ENCODE measurements at regions not wholly inside any gene's neighbourhood (a gene's known extent, or its start where the extent isn't known, plus 50 kb on each side); places are given as distances from the start of the nearest gene placed in this dataset.

DNA sequence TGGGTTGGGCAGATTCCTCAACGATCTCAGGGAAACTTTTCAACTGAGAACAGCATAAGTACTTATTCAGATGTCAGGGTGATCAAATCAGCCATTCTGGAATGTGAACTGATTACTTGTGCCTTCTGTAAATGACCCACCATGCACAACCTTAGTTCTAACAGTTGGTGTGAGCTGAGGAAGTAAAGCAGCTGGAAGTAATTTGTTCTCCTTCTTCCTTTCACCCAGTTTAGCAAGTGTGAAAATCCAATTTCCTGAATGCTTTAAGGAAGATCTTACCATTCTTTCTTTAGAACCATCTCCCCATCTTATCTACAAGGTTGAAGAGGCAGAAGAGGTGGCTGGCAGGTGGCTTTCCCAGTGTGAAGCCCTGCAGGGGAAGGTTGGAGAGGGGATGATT, 781.6 kb downstream of the ETS1 start:
- Histone ChIP-seq H3K4me3 (no peak overlapping the region), H3K4me1 (no peaks in the 10 kb centered on the region), H3K9me3 (no peaks in the 10 kb centered on the region), H3K36me3 (no peaks in the 10 kb centered on the region), H3K27ac (no peak overlapping the region), H3K27me3 (no peaks in the 10 kb centered on the region)
- intact Hi-C loops (cut with DNase I): no loop called here
- DNase-seq (no peak), ATAC-seq (no peak)
- TF ChIP-seq, protein P1, sequence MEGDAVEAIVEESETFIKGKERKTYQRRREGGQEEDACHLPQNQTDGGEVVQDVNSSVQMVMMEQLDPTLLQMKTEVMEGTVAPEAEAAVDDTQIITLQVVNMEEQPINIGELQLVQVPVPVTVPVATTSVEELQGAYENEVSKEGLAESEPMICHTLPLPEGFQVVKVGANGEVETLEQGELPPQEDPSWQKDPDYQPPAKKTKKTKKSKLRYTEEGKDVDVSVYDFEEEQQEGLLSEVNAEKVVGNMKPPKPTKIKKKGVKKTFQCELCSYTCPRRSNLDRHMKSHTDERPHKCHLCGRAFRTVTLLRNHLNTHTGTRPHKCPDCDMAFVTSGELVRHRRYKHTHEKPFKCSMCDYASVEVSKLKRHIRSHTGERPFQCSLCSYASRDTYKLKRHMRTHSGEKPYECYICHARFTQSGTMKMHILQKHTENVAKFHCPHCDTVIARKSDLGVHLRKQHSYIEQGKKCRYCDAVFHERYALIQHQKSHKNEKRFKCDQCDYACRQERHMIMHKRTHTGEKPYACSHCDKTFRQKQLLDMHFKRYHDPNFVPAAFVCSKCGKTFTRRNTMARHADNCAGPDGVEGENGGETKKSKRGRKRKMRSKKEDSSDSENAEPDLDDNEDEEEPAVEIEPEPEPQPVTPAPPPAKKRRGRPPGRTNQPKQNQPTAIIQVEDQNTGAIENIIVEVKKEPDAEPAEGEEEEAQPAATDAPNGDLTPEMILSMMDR (IDR thresholded peaks at IDR 0.05): no peak

DNA sequence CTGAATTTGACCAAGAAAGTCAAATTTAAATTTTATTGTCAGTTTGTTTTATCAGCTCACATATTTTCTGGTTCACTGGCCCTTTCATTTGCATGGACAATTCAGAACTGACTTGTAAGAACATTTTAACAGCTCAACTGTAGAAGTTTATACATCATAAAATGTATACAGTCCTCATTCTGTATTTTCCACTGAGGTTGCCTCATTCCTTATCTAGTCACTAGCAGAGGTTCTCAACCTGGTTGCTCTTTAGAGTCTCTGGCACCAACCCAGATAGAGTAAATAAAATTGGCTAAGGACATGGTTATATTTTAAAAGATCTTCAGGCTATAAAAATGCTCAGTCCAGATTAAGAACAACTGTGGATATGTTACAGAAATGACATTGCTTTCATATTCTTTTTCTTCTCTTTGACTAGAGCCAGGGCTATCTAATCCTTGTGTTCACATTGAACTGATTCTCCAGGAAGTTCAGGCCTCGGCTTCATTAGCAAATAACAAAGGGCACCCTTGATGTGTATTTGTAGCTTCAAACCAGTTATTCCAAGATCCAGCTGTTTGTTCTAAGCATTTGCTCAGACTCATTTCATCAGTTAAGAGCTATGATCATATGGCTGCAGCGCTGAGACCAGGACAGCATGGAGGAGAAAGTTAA, 782.5 kb downstream of the ETS1 start:
- no peaks in the 10 kb centered on the region for H3K36me3 ChIP-seq
- no peaks in the 10 kb centered on the region for H3K9me3 ChIP-seq
- no peak for ATAC-seq
- no peaks in the 10 kb centered on the region for H3K4me1 ChIP-seq
- intact Hi-C loops (cut with DNase I): no loop called here
- TF ChIP-seq, protein P1 (IDR thresholded peaks at IDR 0.05): no peak
- no peak overlapping the region for H3K27ac ChIP-seq
- DNase-seq: no peak
- no peaks in the 10 kb centered on the region for H3K27me3 ChIP-seq
- no peak overlapping the region for H3K4me3 ChIP-seq

DNA sequence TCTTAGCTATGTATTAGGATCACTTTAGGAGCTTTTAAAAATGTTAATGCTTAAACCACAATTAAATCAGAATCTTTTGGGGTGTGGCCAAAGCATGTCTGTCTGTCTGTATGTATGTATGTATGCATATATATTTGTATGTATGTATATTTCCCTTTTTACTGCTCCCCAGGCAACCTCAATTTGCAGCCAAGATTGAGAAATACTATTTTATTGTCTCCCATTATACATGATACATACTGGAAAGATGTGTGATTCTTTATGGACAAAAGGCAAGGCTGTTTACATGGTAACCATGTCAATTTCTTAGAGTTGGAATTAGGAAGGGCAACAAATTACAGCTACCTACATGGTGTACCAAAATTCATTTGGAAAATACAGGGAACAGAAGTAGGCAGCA, 783.6 kb downstream of the ETS1 start:
- no peaks in the 10 kb centered on the region for H3K9me3 ChIP-seq
- H3K27me3 ChIP-seq: no peaks in the 10 kb centered on the region
- H3K36me3 ChIP-seq: no peaks in the 10 kb centered on the region
- ATAC-seq (no peak), DNase-seq (no peak)
- H3K4me3 ChIP-seq: no peak overlapping the region
- TF ChIP-seq, protein P1 (IDR thresholded peaks at IDR 0.05): no peak
- H3K4me1 ChIP-seq: no peaks in the 10 kb centered on the region
- H3K27ac ChIP-seq: no peak overlapping the region
- intact Hi-C loops (cut with DNase I): no loop called here

DNA sequence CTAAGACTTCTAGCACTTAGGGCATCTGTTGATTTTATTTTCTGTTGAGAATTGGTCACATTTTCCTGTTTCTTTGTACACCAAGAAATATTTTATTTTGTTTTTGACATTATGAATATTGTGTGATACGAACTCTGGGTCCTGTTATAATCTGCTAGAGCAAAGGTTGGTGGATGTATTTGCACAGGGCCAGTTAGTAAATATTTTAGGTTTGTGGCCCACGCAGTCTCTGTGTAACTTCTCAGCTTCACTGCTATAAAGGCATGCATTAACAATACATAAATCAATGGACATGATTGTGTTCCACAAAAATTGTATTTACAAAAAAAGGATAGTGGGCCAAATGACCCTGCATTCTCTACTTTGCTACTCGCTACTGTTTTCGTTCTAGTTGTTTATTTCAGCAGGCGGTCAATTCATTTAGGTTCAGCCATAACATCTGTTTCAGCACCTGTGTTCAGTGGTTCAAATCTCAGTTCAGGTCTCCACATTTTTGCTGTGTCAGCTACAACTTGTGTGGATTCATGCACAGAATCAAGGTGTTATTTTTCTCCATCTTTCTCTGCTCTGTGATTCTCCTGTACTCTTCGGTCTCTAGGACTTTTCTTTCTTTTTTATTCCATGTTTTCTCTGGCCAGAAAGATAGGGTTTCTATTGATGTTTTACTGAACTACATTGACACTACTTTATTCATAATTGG, 786.2 kb downstream of the ETS1 start:
- intact Hi-C loops (cut with DNase I): no loop called here
- DNase-seq (no peak), ATAC-seq (no peak)
- no peak overlapping the region for H3K27ac ChIP-seq
- no peaks in the 10 kb centered on the region for H3K36me3 ChIP-seq
- TF ChIP-seq, protein P1 (IDR thresholded peaks at IDR 0.05): no peak
- H3K27me3 ChIP-seq: no peaks in the 10 kb centered on the region
- H3K9me3 ChIP-seq: no peaks in the 10 kb centered on the region
- H3K4me1 ChIP-seq: no peaks in the 10 kb centered on the region
- no peak overlapping the region for H3K4me3 ChIP-seq

GRCh38 chr11:127795326-127795725, 792.0 kb downstream of the ETS1 start:
- DNase-seq (no peak), ATAC-seq (no peak)
- H3K36me3 ChIP-seq: no peaks in the 10 kb centered on the region
- no peak overlapping the region for H3K27ac ChIP-seq
- H3K4me3 ChIP-seq: no peak overlapping the region
- no peaks in the 10 kb centered on the region for H3K4me1 ChIP-seq
- intact Hi-C loops (cut with DNase I): no loop called here
- no peaks in the 10 kb centered on the region for H3K9me3 ChIP-seq
- TF ChIP-seq, protein P1 (IDR thresholded peaks at IDR 0.05): no peak
- no peaks in the 10 kb centered on the region for H3K27me3 ChIP-seq
